ENCODE measurements at regions not wholly inside any gene's neighbourhood (a gene's known extent, or its start where the extent isn't known, plus 50 kb on each side); places are given as distances from the start of the nearest gene placed in this dataset.
"Not testable (repeated sequence)": the region's sequence is repeated elsewhere in the genome, so short reads cannot be mapped to it uniquely, and the experiment has no call there.

- peak; percentile 46 for DNase-seq (ENCODE audit: low read depth)
- TF ChIP-seq, protein P1, sequence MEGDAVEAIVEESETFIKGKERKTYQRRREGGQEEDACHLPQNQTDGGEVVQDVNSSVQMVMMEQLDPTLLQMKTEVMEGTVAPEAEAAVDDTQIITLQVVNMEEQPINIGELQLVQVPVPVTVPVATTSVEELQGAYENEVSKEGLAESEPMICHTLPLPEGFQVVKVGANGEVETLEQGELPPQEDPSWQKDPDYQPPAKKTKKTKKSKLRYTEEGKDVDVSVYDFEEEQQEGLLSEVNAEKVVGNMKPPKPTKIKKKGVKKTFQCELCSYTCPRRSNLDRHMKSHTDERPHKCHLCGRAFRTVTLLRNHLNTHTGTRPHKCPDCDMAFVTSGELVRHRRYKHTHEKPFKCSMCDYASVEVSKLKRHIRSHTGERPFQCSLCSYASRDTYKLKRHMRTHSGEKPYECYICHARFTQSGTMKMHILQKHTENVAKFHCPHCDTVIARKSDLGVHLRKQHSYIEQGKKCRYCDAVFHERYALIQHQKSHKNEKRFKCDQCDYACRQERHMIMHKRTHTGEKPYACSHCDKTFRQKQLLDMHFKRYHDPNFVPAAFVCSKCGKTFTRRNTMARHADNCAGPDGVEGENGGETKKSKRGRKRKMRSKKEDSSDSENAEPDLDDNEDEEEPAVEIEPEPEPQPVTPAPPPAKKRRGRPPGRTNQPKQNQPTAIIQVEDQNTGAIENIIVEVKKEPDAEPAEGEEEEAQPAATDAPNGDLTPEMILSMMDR (conservative IDR thresholded peaks at IDR 0.05; ENCODE audit: low read depth, low read length), result no peak
- no peak overlapping the region for H3K4me3 ChIP-seq (ENCODE audit: low read depth, low read length)
Measured at GRCh38 chr10:63675171-63675570, 154.0 kb downstream of the REEP3 start.

DNA sequence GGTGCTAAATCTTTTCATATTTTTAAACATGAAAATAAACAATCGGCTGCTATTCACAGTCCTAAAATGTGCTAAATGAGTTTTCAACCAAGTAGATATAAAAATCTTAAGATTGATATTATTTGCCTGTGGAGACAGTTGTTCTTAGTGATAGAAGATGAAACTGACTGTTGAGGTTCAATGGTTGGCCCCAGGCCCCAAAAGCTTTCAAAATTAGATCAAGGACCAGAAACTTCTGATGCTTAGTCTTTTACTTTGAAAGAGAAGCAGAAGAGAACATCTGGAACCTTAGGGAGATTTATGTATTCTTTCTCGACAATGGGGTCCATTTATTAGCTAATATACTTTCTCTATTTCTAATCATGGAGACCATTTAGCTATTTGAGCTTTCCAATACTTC is 155.8 kb downstream of the REEP3 start:
- TF ChIP-seq, protein P1 (conservative IDR thresholded peaks at IDR 0.05; ENCODE audit: low read depth, low read length), result no peak
- DNase-seq (ENCODE audit: low read depth), result no peak

DNA sequence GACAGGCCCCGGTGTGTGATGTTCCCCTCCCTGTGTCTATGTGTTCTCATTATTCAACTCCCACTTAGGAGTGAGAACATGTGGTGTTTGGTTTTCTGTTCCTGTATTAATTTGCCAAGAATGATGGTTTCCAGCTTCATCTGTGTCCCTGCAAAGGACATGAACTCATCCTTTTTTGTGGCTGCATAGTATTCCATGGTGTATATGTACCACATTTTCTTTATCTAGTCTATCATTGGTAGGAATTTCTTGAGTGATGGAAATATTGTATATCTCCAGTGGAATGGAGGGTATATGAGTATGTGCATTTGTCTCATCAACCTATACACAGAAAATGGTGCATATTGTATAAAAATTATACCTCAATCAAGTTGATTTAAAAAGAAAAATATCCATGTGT is 159.3 kb downstream of the REEP3 start:
- DNase-seq (ENCODE audit: low read depth); H3K4me3 ChIP-seq (ENCODE audit: low read depth, low read length): not testable (repeated sequence)

More for the DNA sequence above, 155.8 kb downstream of the REEP3 start:
- H3K4me3 ChIP-seq (ENCODE audit: low read depth, low read length), result no peak overlapping the region

DNA sequence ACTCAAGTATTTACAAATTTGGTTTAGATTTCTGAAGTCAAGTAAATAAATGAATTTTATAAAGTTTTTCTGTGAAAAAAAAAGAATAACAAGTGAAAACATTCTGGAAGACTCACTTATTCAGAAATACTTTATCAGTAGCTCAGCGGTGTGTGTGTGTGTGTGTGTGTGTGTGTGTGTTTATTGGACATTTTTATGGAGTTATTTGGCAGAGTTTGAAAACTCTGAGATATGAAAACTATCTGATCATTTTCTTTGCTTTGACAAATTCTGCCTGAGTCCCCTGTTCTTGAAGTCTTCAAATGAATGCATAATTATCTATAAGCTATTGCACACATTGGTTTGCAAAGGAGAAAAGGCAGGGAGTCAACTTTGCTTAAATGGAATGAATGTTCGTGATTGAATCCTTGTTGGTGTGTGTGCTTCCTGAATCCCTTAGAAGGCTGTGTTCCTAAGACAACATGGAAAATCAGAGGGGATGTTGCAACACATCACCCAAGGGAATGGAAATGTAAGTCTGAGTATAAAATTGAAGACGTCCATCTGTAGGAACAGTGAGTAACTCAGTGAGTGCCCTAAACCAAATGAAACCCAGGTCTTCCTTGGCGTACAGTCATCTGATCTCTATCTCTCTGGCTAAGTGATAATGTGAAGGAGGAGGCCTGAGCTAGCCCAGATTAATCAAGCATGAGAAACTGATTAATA is 160.9 kb downstream of the REEP3 start:
- H3K4me3 ChIP-seq (ENCODE audit: low read depth, low read length), result no peak overlapping the region
- peak; percentile 82 for DNase-seq (ENCODE audit: low read depth)
- TF ChIP-seq, protein P1 (conservative IDR thresholded peaks at IDR 0.05; ENCODE audit: low read depth, low read length), result no peak

DNA sequence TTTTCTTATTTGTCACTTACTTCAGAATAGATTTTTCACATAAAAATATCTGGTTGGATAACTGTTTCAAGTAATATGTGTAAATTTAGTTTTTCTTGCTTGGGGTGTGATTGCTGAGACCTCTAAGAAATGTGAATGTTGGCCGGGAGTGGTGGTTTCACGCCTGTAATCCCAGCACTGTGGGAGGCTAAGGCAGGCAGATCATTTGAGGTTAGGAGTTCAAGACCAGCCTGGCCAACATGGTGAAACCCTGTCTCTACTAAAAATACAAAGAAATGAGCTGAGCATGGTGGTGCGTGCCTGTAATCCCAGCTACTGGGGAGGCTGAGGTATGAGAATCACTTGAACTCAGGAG is 161.5 kb downstream of the REEP3 start:
- H3K4me3 ChIP-seq (ENCODE audit: low read depth, low read length); DNase-seq (ENCODE audit: low read depth): not testable (repeated sequence)

DNA sequence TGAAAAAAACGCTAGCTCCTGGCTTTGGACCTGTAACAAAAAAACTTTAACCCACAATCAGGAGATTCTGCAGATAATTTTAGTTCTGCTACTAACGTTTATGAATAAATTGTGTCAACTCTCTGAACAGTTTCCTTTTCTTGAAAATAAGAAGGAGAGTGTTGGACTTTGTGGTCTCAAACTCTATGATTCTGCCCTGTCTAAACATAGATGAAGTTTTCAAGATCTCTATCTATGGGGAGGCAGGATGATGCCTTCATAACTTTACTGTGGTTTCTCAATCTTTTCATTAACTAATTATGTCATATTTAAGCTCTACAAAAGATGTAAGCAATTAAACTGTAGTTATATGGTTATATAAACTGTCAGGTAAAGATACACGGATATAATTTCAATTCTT is 162.0 kb downstream of the REEP3 start:
- TF ChIP-seq, protein P1 (conservative IDR thresholded peaks at IDR 0.05; ENCODE audit: low read depth, low read length), result no peak
- H3K4me3 ChIP-seq (ENCODE audit: low read depth, low read length), result no peak overlapping the region
- DNase-seq (ENCODE audit: low read depth), result no peak

- H3K4me3 ChIP-seq (ENCODE audit: low read depth, low read length), result no peak overlapping the region
- TF ChIP-seq, protein P1 (conservative IDR thresholded peaks at IDR 0.05; ENCODE audit: low read depth, low read length), result no peak
- no peak for DNase-seq (ENCODE audit: low read depth)
Measured at GRCh38 chr10:63683686-63684085, 162.5 kb downstream of the REEP3 start.

DNA sequence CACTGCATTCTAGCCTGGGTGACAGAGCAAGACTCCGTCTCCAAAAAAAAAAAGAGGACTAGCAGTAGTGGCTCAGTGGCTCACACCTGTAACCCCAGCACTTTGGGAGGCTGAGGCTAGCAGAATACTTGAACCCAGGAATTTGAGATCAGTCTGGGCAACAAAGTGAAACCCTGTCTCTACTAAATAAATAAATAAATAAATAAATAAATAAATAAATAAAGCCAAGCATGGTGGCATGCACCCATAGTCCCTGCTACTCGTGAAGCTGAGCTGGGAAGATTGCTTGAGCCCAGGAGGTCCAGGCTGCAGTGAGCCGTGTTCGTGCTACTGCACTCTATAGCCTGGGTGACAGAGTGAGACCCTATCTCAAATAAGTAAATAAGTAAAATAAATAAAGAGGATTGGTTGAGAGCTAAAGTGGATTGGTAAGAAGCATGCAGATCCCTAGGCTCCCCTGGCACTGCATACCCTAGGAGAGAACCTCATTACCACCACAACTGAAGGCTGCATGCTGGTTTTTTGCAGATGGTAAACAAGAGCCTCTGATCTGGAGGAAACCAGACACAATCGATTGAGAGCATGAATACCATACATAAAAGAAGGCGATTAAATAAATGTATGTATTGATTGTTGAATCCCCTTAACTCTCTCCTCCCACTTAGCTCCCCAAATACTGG is 163.2 kb downstream of the REEP3 start:
- no peak for DNase-seq (ENCODE audit: low read depth)
- no peak overlapping the region for H3K4me3 ChIP-seq (ENCODE audit: low read depth, low read length)
- TF ChIP-seq, protein P1 (conservative IDR thresholded peaks at IDR 0.05; ENCODE audit: low read depth, low read length), result no peak

Measured in choroid plexus epithelial cell (primary cell).